ENCODE measurements at regions not wholly inside any gene's neighbourhood (a gene's known extent, or its start where the extent isn't known, plus 50 kb on each side); places are given as distances from the start of the nearest gene placed in this dataset.
A peak's percentile ranks its signal among the peaks of the same experiment; 100 is the strongest.
"Not testable (repeated sequence)": the region's sequence is repeated elsewhere in the genome, so short reads cannot be mapped to it uniquely, and the experiment has no call there.

DNA sequence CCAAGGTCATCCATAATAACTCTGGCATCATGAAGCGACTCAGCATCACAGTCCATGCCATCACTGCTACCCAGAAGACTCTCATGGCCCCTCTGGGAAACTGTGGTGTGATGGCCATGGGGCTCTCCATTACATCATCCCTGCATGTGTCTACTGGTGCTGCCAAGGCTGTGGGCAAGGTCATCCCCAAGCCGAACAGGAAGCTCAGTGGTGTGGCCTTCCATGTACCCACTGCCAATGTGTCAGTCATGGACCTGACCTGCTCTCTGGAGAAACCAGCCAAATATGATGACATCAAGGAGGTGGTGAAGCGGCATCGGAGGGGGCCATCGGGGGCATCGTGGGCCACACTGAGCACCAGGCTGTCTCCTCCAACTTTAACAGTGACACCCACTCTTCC is 65.1 kb upstream of the ARHGAP29 start:
- DNase-seq, result no peak

DNA sequence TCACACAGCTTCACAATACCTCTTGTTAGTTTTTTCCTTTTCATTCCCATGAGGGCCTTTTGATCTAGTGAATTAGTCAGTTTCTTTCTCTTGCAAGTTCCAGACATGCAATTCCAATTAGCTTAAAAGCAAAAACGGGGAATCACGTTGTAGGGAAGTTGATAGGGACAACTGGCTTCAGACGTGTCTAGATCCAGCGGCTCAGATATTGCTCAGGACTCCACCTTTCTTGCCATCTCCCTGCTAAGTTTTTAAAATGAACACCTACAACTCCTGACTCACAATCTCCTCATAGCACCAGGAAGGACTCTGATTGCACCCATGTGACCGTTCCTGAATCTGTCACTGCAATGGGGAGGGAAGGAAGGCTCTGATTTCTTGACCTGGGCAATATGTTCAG is 63.8 kb upstream of the ARHGAP29 start:
- no peak for DNase-seq

DNA sequence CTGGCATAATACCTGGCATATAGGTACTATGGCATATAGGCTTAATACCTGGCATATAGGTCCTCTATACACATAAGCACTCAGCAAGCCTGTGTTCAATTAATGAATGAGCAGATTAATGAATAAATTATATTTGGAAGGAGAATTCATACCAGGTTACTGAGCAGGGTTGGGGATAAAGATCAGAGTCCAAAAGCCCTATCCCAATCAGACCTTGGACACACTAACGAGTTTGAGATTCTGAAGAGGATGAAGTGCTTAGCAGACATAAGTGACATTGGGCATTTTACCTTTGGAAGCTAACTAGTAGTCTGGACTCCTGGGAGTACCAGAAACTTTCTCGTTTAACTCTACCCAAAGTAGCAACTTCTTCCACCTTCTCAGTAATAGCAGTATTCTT is 63.3 kb upstream of the ARHGAP29 start:
- DNase-seq, result no peak

DNA sequence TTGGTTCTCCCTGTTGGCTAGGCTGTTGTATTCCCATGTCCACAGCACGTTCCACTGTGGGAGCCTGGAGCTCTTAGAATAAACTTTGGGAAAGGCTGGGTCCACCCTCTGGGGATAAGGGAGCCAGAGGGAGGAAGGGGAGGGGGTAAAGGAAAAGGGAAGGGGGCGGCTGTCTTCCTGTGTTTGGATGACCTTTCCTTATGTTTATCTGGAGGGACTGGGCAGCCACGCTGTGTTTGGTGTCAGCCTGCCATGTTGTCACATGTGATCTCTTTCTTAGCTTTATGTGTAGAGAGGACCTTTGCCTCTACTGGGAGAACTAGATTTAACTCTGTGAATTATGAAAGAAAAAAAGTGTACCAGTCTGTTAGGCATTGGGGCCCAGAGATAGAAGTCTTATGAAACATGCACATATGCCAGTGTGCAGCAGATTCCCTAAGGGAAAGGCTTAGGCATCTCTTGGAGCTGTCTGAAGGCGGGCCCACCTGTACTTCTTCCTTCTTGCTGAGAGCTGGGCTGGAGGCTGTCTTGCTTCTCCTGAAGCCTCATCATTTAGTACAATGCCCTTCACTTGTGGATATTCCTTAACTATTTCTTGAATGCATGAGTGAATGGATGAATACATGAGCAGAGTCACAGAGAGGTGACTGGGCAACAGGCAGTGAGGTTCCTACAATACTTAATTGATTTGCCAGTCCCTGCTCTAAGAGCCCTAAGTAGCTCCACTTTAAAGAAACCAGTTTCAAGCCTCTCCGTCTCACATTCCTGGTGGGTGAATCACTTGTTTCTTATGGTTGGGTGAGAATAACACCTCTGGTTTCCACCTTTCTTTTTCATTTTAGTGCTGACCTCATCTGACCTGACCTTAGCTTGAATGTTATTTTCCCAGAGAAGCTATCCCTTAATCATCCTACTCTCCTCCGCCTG is 62.5 kb upstream of the ARHGAP29 start:
- DNase-seq, result no peak

DNA sequence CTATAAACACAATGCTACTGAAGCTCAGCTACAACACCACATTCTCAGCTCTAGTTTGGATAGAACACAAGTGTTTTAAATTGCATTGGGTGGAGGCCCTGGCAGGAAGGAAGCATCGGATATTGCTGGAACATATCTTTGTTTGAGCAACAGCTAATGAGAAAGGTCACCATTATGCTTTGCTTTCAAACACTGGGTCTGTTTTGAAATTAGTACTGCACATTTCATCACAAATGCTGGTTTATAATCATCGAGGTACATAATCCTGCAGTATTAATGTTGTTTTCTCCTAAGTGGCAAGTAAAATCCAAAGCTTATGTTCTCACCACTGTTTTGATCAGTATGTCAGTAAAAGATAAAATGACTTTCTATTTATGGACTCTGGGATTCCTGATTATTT is 61.5 kb upstream of the ARHGAP29 start:
- peak in 1 of 3 donors; percentile 53 for DNase-seq

DNA sequence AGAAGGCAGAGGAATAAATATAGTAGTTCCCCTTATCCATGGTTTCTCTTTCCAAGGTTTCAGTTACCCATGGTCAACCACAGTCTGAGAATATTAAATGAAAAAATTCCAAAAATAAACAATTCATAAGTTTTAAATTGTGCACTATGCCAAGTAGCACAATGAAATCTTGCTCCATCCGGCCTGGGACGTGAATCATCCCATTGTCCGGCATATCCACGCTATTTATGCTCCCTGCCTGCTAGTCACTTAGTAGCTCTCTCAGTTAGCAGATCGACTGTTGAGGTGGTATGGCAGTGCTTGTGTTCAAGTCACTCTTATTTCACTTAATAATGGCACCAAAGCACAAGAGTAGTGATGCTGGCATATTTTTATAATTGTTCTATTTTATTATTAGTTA is 58.6 kb upstream of the ARHGAP29 start:
- no peak for DNase-seq

DNA sequence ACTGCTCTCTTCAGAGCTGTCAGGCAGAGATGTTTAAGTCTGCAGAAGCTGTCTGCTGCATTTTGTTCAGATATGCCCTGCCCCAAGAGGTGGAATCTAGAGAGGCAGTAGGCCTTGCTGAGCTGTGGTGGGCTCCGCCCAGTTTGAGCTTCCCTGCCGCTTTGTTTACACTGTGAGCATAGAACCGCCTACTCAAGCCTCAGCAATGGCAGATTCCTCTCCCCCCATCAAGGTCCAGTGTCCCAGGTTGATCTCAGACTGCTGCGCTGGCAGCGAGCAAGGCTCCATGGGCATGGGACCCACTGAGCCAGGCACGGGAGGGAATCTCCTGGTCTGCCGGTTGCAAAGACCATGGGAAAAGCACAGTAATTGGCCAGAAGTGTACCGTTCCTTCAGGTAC is 55.6 kb upstream of the ARHGAP29 start:
- DNase-seq, result not testable (repeated sequence)

DNA sequence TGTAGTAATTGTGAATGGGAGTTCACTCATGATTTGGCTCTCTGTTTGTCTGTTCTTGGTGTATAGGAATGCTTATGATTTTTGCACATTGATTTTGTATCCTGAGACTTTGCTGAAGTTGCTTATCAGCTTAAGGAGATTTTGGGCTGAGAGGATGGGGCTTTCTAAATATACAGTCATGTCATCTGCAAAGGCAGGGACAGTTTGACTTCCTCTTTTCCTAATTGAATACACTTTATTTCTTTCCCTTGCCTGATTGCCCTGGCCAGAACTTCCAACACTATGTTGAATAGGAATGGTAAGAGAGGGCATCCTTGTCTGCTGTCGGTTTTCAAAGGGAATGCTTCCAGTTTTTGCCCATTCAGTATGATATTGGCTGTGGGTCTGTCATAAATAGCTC is 51.9 kb upstream of the ARHGAP29 start:
- not testable (repeated sequence) for DNase-seq

Data from muscle of back (tissue), 3 donors.